K562 (cell line): ENCODE measurements at regions not wholly inside any gene's neighbourhood (a gene's known extent, or its start where the extent isn't known, plus 50 kb on each side); places are given as distances from the start of the nearest gene placed in this dataset.

Experiments used
- ATAC-seq: fragments of 200-7000 bp; cut with Tn5 transposase; 3 replicates; pipeline ENCODE4 v1.9.1; 2020; ENCODE audit warnings: moderate library complexity
- BruUV-seq: library from RNA; stranded (reverse); fragments of 400-500 nt; replicated peaks from 2 replicates; lab custom pipeline; 2021; lab: Mats Ljungman, UMichigan
- CTCF ChIA-PET: fragments of 300-600 bp; formaldehyde crosslinking; extraction: SDS; loops from one replicate; lab custom pipeline; 2021; ENCODE audit warnings: low intra/inter-chr PET ratio; lab: Yijun Ruan, JAX
- POLR2A ChIA-PET: fragments of 300-600, 350-650 bp; sonication (Branson Sonifier 250); formaldehyde crosslinking; extraction: SDS; loops from one replicate; lab custom pipeline; 2021; ENCODE audit warnings: antibody characterized with exemption, inconsistent platforms; lab: Yijun Ruan, JAX
- DNase-seq, 4 experiments: peaks; one replicate each; pipeline versions ENCODE4 v3.0.0 to v3.0.0-alpha.2; 2011 to 2018; ENCODE audit warnings: low spot score in 3 of 4, mixed read lengths in 3 of 4; ENCODE audit errors: extremely low read depth in 1 of 4
- FAIRE-seq: peaks from 2 replicates; lab custom pipeline; 2011; peaks lifted over from hg19 to GRCh38; lab: Jason Lieb, UNC
- H2AFZ ChIP-seq: 2 replicates; pipeline ENCODE4 v1.6.0; 2011; ENCODE audit warnings: low read depth, low read length, control low read depth, inconsistent platforms
- H3K27ac ChIP-seq: fragments of 200-600 bp; 3 replicates; pipeline ENCODE4 v1.8.0; 2011; ENCODE audit warnings: low read depth, mild to moderate bottlenecking, control low read depth, inconsistent platforms, low read length, moderate library complexity, mixed read lengths; ENCODE audit errors: extremely low read depth
- H3K27me3 ChIP-seq, 2 experiments: fragments of 300-600 bp in 1 of 2; 2 replicates in 1 of 2; 3 replicates in 1 of 2; pipeline versions ENCODE4 v1.6.0 to v1.8.0; 2011; ENCODE audit warnings: inconsistent platforms in 2 of 2, low read length in 2 of 2, mild to moderate bottlenecking in 1 of 2, mixed read lengths in 1 of 2, moderate library complexity in 1 of 2; ENCODE audit not compliant: control insufficient read depth in 2 of 2, insufficient read depth in 2 of 2
- H3K36me3 ChIP-seq: fragments of 300-600 bp; 3 replicates; pipeline ENCODE4 v1.8.0; 2011; ENCODE audit warnings: mild to moderate bottlenecking, low read length, inconsistent platforms; ENCODE audit not compliant: control insufficient read depth, insufficient read depth
- H3K4me1 ChIP-seq, 2 experiments: fragments of 200-600 bp in 1 of 2; replicated peaks in 1 of 2; 2 replicates in 1 of 2; 3 replicates in 1 of 2; pipeline versions ENCODE4 v1.5.1 to v1.8.0; 2011; ENCODE audit warnings: inconsistent platforms in 2 of 2, low read length in 2 of 2, mild to moderate bottlenecking in 1 of 2, mixed read lengths in 1 of 2, moderate library complexity in 1 of 2; ENCODE audit not compliant: control insufficient read depth in 2 of 2, insufficient read depth in 2 of 2
- H3K4me2 ChIP-seq: 2 replicates; pipeline ENCODE4 v1.6.1; 2011; ENCODE audit warnings: low read length, control low read depth, inconsistent platforms, mixed read lengths; ENCODE audit not compliant: insufficient read depth
- H3K4me3 ChIP-seq: fragments of 200-600 bp; sonication (generic), shearing (Covaris generic); 2 replicates; pipeline ENCODE4 v1.5.1; 2016; ENCODE audit warnings: control low read depth, inconsistent platforms
- H3K79me2 ChIP-seq: fragments of 200-600 bp; 3 replicates; pipeline ENCODE4 v1.8.0; 2011; ENCODE audit warnings: low read length, inconsistent platforms; ENCODE audit not compliant: control insufficient read depth, insufficient read depth
- H3K9ac ChIP-seq, 2 experiments: 2 replicates each; pipeline versions ENCODE4 v1.6.0 to v1.6.1; 2011; ENCODE audit warnings: low read depth in 2 of 2, low read length in 2 of 2, control low read depth in 1 of 2, inconsistent platforms in 1 of 2, mild to moderate bottlenecking in 1 of 2, mixed read lengths in 1 of 2; ENCODE audit not compliant: insufficient read depth in 1 of 2
- H3K9me1 ChIP-seq: one replicate; pipeline ENCODE4 v1.6.0; 2011; ENCODE audit warnings: inconsistent platforms, mild to moderate bottlenecking, low read length, moderate library complexity; ENCODE audit not compliant: control insufficient read depth, insufficient read depth
- H3K9me3 ChIP-seq: replicated peaks from 2 replicates; pipeline ENCODE4 v1.5.1; 2011; ENCODE audit warnings: low read depth, low read length, inconsistent platforms; ENCODE audit not compliant: control insufficient read depth, insufficient read depth
- H4K20me1 ChIP-seq: replicated peaks from 2 replicates; pipeline ENCODE4 v1.6.1; 2011; ENCODE audit warnings: low read length, inconsistent platforms, mixed read lengths; ENCODE audit not compliant: control insufficient read depth, insufficient read depth
- ARHGAP35 ChIP-seq: fragments of 450-650 bp; IDR thresholded peaks from 2 replicates; pipeline ENCODE4 v1.6.1; 2018; ENCODE audit not compliant: partially characterized antibody
- ARID2 ChIP-seq: fragments of 450-650 bp; IDR thresholded peaks from 2 replicates; pipeline ENCODE4 v1.6.1; 2017; ENCODE audit warnings: antibody characterized with exemption, mild to moderate bottlenecking
- ATF4 ChIP-seq: fragments of 450-650 bp; formaldehyde crosslinking; IDR thresholded peaks from 2 replicates; pipeline ENCODE4 v1.4.0; 2022; ENCODE audit warnings: mild to moderate bottlenecking, moderate library complexity
- ELF4 ChIP-seq: fragments of 450-650 bp; formaldehyde crosslinking; IDR thresholded peaks from 2 replicates; pipeline ENCODE4 v1.4.0; 2022; ENCODE audit warnings: missing genetic modification characterization
- ETV6 ChIP-seq, 3 experiments: fragments of 150-350 bp in 1 of 3; sonication (generic) in 1 of 3; formaldehyde crosslinking in 1 of 3; IDR thresholded peaks; 2 replicates each; pipeline versions ENCODE4 v1.6.1 to v1.8.0; 2014 to 2022; ENCODE audit warnings: borderline replicate concordance in 2 of 3, low read depth in 2 of 3, antibody characterized with exemption in 1 of 3, low read length in 1 of 3, mild to moderate bottlenecking in 1 of 3, missing genetic modification reagents in 1 of 3
- FOXJ2 ChIP-seq: fragments of 200-800 bp; sonication (Bioruptor generic); IDR thresholded peaks from 2 replicates; pipeline ENCODE4 v1.6.1; 2016; ENCODE audit warnings: missing genetic modification characterization, missing compliant biosample characterization
- MYNN ChIP-seq, 2 experiments: sonication (generic); formaldehyde crosslinking in 1 of 2; IDR thresholded peaks; 2 replicates each; pipeline versions ENCODE4 v1.5.0 to v1.6.1; 2016 to 2020; ENCODE audit warnings: antibody characterized with exemption in 1 of 2, missing genetic modification reagents in 1 of 2
- SP1 ChIP-seq: sonication (generic); formaldehyde crosslinking; IDR thresholded peaks from 2 replicates; pipeline ENCODE4 v1.8.1; 2022; ENCODE audit warnings: mild to moderate bottlenecking, missing genetic modification reagents
- SP2 ChIP-seq: IDR thresholded peaks from 2 replicates; pipeline ENCODE4 v1.6.1; 2011; ENCODE audit warnings: mild to moderate bottlenecking, low read depth, low read length, moderate library complexity; ENCODE audit not compliant: poor library complexity, severe bottlenecking; ENCODE audit errors: extremely low read depth
- XRCC4 ChIP-seq: IDR thresholded peaks from one replicate; pipeline ENCODE4 v1.6.1; 2011; ENCODE audit not compliant: insufficient read depth, insufficient read length; ENCODE audit errors: extremely low read depth
- ZNF354B ChIP-seq: fragments of 250-450 bp; sonication (Bioruptor Pico); IDR thresholded peaks from 2 replicates; pipeline ENCODE4 v1.4.0; 2020
- ZNF586 ChIP-seq: fragments of 450-650 bp; formaldehyde crosslinking; conservative IDR thresholded peaks from 2 replicates; pipeline ENCODE4 v1.4.0; 2020; ENCODE audit warnings: mild to moderate bottlenecking, moderate library complexity
- WGBS: fragments of 100-300 bp; shearing (Covaris generic); methylation state at CpG from one replicate; pipeline ENCODE4 v1.1.6; 2016; ENCODE audit warnings: low coverage, mixed read lengths; ENCODE audit not compliant: insufficient coverage; ENCODE audit errors: missing lambda C conversion rate; 5-methylcytosine and 5-hydroxymethylcytosine counted together
- in situ Hi-C: fragments of 300-500 bp; cut with MboI; formaldehyde crosslinking; loops from 4 replicates; pipeline ENCODE4 v1.15.0; 2018; ENCODE audit warnings: inconsistent platforms, mixed read lengths
- intact Hi-C: fragments of 100-400 bp; cut with micrococcal nuclease; formaldehyde crosslinking; loops from 2 replicates; pipeline ENCODE4 v1.14.2; 2022

- ATAC-seq = no peak
- WGBS = under 1% methylated on average over 8 of the region's 8 CpGs
- no peak overlapping the region for H3K4me2 ChIP-seq
- no peaks in the 10 kb centered on the region for H3K27me3 ChIP-seq
- no peaks in the 10 kb centered on the region for H3K9me3 ChIP-seq
- no peaks in the 10 kb centered on the region for H3K36me3 ChIP-seq
- H3K4me3 ChIP-seq = no peak overlapping the region
- no peak overlapping the region for H3K27ac ChIP-seq
- H3K9me1 ChIP-seq = no peaks in the 10 kb centered on the region
- ChIA-PET CTCF (no interaction called here), POLR2A (no interaction called here)
- no peak for DNase-seq
- no peak overlapping the region for H2AFZ ChIP-seq
- H3K4me1 ChIP-seq = no peaks in the 10 kb centered on the region
- intact Hi-C loops = no loop called here
- H4K20me1 ChIP-seq = no peaks in the 10 kb centered on the region
- TF ChIP-seq ELF4 (CRISPR knock-in tag) (no peak), ARID2 (no peak), ZNF354B (CRISPR knock-in tag) (no peak), ZNF586 (no peak), FOXJ2 (tag) (no peak), ARHGAP35 (no peak), SP1 (CRISPR knock-in tag) (no peak), SP2 (no peak), XRCC4 (no peak)
- H3K9ac ChIP-seq = no peak overlapping the region
- BruUV-seq = no TSS peak
- in situ Hi-C loops = no loop called here
- H3K79me2 ChIP-seq = no peaks in the 10 kb centered on the region
- no peak for FAIRE-seq
Observed at GRCh38 chr7:68207676-68208075, 1211.0 kb downstream of the TYW1 start.

- in situ Hi-C loops = no loop called here
- Histone ChIP-seq H3K36me3 (no peaks in the 10 kb centered on the region), H3K9me3 (no peaks in the 10 kb centered on the region), H3K27ac (no peak overlapping the region), H3K4me1 (no peaks in the 10 kb centered on the region), H3K4me2 (no peak overlapping the region), H3K27me3 (no peaks in the 10 kb centered on the region), H3K9me1 (no peaks in the 10 kb centered on the region), H3K4me3 (no peak overlapping the region), H3K9ac (no peak overlapping the region), H2AFZ (no peak overlapping the region)
- ChIA-PET CTCF (no interaction called here), POLR2A (no interaction called here)
- WGBS = 1% methylated on average over 6 of the region's 6 CpGs
- no TSS peak for BruUV-seq
- FAIRE-seq = no peak
- no peak for DNase-seq
- no peak for ATAC-seq
- intact Hi-C loops = no loop called here
- TF ChIP-seq MYNN (IDR thresholded peaks at IDR 0.05) (no peak), MYNN (CRISPR knock-in tag; IDR thresholded peaks at IDR 0.05) (no peak), ETV6 (IDR thresholded peaks at IDR 0.05; ENCODE audit: borderline replicate concordance in 1 of 2, low read depth in 2 of 2, low read length in 1 of 2) (no peak), ETV6 (CRISPR knock-in tag; IDR thresholded peaks at IDR 0.05; ENCODE audit: borderline replicate concordance) (no peak), ATF4 (no peak)
- TF ChIP-seq, all 486 proteins: peak for 0
- no peaks in the 10 kb centered on the region for H4K20me1 ChIP-seq
- H3K79me2 ChIP-seq = no peaks in the 10 kb centered on the region
Observed at GRCh38 chr7:68209486-68209885, 1212.9 kb downstream of the TYW1 start.
